ENCODE measurements at regions not wholly inside any gene's neighbourhood (a gene's known extent, or its start where the extent isn't known, plus 50 kb on each side); places are given as distances from the start of the nearest gene placed in this dataset.

DNA sequence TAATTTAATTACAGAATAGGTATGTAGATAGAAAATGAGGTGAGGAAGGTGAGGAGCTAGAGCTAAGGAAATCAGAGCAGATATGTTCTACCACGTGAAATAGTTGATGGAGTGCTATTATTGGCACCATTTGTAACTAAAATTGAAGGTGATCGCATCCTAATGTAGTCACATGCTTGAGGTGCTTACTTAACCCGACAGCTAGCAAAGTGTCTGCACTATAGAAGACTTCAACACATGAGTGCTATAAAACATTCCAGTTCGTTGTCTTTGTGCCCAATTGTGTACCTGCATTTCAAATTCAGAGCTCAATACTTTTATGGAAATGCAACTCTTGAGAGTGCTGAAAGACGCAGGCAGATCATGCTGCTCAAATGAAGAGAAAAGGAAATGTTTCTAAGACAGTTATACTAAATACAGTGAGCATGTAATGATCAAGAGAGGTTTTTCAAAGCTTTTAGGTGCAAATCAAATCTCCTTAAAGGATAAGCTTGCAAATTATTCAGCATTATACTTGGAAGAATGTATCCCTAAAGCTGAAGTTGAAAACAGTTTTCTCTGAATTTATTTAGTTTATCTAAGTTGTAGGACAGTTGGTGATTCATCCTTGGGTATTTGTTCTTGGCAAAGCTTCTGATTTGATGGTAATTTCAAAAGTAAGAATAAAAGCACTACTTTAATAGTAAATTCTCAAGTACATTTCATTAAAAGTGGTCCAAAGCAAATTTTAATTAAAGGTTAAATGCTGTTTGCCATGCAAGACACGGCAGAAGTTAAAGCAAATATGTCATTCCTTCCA is 223.9 kb upstream of the EPHA5 start:
- TF ChIP-seq, protein P1, sequence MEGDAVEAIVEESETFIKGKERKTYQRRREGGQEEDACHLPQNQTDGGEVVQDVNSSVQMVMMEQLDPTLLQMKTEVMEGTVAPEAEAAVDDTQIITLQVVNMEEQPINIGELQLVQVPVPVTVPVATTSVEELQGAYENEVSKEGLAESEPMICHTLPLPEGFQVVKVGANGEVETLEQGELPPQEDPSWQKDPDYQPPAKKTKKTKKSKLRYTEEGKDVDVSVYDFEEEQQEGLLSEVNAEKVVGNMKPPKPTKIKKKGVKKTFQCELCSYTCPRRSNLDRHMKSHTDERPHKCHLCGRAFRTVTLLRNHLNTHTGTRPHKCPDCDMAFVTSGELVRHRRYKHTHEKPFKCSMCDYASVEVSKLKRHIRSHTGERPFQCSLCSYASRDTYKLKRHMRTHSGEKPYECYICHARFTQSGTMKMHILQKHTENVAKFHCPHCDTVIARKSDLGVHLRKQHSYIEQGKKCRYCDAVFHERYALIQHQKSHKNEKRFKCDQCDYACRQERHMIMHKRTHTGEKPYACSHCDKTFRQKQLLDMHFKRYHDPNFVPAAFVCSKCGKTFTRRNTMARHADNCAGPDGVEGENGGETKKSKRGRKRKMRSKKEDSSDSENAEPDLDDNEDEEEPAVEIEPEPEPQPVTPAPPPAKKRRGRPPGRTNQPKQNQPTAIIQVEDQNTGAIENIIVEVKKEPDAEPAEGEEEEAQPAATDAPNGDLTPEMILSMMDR (IDR thresholded peaks at IDR 0.05; ENCODE audit: insufficient read depth, low read depth, low read length) = no peak
- TF ChIP-seq EZH2 (IDR thresholded peaks at IDR 0.05; ENCODE audit: insufficient read depth, low read length) = no peak

Measured in astrocyte (in vitro differentiated cells and primary cell).